ENCODE measurements at regions not wholly inside any gene's neighbourhood (a gene's known extent, or its start where the extent isn't known, plus 50 kb on each side); places are given as distances from the start of the nearest gene placed in this dataset.

- Histone ChIP-seq H3K36me3 (ENCODE audit: control insufficient read depth, insufficient read depth, low read length) (no peaks in the 10 kb centered on the region), H3K4me1 (no peaks in the 10 kb centered on the region), H3K4me3 (ENCODE audit: low read depth, low read length) (no peak overlapping the region), H3K27me3 (replicated peaks; ENCODE audit: control insufficient read depth, insufficient read depth, low read length) (no peaks in the 10 kb centered on the region), H3K9me3 (no peaks in the 10 kb centered on the region)
- DNase-seq = peak; percentile 75 to 76
- no peaks in the 10 kb centered on the region for H3K9me3 Mint-ChIP-seq (ENCODE audit: unreplicated experiment)
- H3K27ac Mint-ChIP-seq (ENCODE audit: unreplicated experiment) = no peak overlapping the region
- no peaks in the 10 kb centered on the region for H3K36me3 Mint-ChIP-seq (ENCODE audit: insufficient read depth, unreplicated experiment)
- ChIA-PET CTCF (interaction anchor here (0.5 to 1.9 kb wide), 11 partner anchors 32 to 456 kb away, joined by 3 to 47 read pairs (median 3); no protein-coding TSS in a partner anchor), POLR2A (no interaction called here)
- intact Hi-C loops (cut with micrococcal nuclease; ENCODE audit: unreplicated experiment) = loop anchor here (1.0 to 10.0 kb wide), 6 partner anchors 46 to 402 kb away; partner anchors contain the start of gene BHLHE40
- H3K4me3 Mint-ChIP-seq (ENCODE audit: unreplicated experiment) = no peak overlapping the region
- H3K4me1 Mint-ChIP-seq (ENCODE audit: low read depth, unreplicated experiment) = no peaks in the 10 kb centered on the region
- no TSS peak for BruUV-seq (replicated peaks)
- TF ChIP-seq, protein P1, sequence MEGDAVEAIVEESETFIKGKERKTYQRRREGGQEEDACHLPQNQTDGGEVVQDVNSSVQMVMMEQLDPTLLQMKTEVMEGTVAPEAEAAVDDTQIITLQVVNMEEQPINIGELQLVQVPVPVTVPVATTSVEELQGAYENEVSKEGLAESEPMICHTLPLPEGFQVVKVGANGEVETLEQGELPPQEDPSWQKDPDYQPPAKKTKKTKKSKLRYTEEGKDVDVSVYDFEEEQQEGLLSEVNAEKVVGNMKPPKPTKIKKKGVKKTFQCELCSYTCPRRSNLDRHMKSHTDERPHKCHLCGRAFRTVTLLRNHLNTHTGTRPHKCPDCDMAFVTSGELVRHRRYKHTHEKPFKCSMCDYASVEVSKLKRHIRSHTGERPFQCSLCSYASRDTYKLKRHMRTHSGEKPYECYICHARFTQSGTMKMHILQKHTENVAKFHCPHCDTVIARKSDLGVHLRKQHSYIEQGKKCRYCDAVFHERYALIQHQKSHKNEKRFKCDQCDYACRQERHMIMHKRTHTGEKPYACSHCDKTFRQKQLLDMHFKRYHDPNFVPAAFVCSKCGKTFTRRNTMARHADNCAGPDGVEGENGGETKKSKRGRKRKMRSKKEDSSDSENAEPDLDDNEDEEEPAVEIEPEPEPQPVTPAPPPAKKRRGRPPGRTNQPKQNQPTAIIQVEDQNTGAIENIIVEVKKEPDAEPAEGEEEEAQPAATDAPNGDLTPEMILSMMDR (IDR thresholded peaks at IDR 0.05; ENCODE audit: insufficient read depth in 1 of 2, low read depth in 1 of 2, low read length in 1 of 2, severe bottlenecking in 1 of 2, unreplicated experiment in 1 of 2) = peak; percentile 68 to 69
- H3K27me3 Mint-ChIP-seq (ENCODE audit: insufficient read depth, unreplicated experiment) = no peaks in the 10 kb centered on the region
Measured at GRCh38 chr3:5057857-5058324, 64.2 kb upstream of the ARL8B start.

DNA sequence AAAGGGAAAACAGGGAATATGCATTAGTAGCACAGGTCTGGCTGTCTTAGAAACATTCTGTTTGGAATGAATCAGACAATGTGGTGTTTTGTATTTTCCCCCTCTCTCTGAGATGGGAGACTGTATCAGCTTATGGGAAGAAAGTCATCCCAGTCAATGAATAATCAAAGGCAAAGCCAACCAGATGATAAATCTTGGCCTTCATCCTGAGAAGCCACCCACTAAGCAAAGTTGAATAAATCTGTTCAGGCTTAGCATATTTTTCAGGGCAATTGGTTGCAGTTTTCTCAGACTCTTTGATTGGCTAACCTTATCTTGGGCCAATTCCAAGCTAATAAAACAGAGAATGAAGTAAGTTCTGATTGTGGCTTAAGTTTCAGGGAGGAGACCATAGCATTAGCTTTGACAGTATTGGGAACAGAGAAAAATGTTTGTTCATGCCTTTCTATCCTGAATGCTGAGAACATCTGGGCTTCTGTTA is 63.6 kb upstream of the ARL8B start:
- Histone ChIP-seq H3K4me3 (ENCODE audit: low read depth, low read length) (no peak overlapping the region), H3K9me3 (no peaks in the 10 kb centered on the region), H3K27me3 (replicated peaks; ENCODE audit: control insufficient read depth, insufficient read depth, low read length) (no peaks in the 10 kb centered on the region), H3K4me1 (no peaks in the 10 kb centered on the region), H3K36me3 (ENCODE audit: control insufficient read depth, insufficient read depth, low read length) (no peaks in the 10 kb centered on the region)
- Mint-ChIP-seq H3K9me3 (ENCODE audit: unreplicated experiment) (no peaks in the 10 kb centered on the region), H3K27ac (ENCODE audit: unreplicated experiment) (no peak overlapping the region), H3K4me1 (ENCODE audit: low read depth, unreplicated experiment) (no peaks in the 10 kb centered on the region), H3K36me3 (ENCODE audit: insufficient read depth, unreplicated experiment) (no peaks in the 10 kb centered on the region), H3K4me3 (ENCODE audit: unreplicated experiment) (no peak overlapping the region), H3K27me3 (ENCODE audit: insufficient read depth, unreplicated experiment) (no peaks in the 10 kb centered on the region)
- TF ChIP-seq, protein P1 (IDR thresholded peaks at IDR 0.05; ENCODE audit: insufficient read depth in 1 of 2, low read depth in 1 of 2, low read length in 1 of 2, severe bottlenecking in 1 of 2, unreplicated experiment in 1 of 2) = no peak
- no peak for DNase-seq
- BruUV-seq (replicated peaks) = no TSS peak
- intact Hi-C loops (cut with micrococcal nuclease; ENCODE audit: unreplicated experiment) = loop anchor here (1.0 to 10.0 kb wide), 2 partner anchors 274 to 336 kb away; no protein-coding TSS in a partner anchor
- CTCF ChIA-PET = interaction anchor here (0.6 to 1.9 kb wide), 7 partner anchors 42 to 395 kb away, joined by 3 to 47 read pairs (median 4); no protein-coding TSS in a partner anchor
- POLR2A ChIA-PET = no interaction called here

DNA sequence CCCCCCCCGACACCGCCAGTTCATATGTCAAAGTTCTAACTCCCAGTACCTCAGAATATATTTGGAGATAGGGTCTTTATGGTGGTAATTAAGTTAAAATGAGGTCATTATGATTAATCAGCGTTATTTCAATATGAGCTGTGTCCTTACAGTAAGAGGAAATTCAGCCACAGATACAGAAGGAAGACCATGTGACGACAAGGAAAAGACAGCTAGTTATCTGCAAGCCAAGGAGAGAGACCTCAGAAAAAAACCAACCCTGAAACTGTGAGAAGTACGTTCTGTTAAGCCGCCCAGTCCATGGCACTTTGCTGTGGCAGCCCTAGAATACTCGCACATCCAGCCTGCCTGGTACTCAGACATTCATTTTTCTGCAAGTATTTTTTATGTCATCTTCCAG is 62.3 kb upstream of the ARL8B start:
- Mint-ChIP-seq H3K9me3 (ENCODE audit: unreplicated experiment) (no peaks in the 10 kb centered on the region), H3K36me3 (ENCODE audit: insufficient read depth, unreplicated experiment) (no peaks in the 10 kb centered on the region), H3K27ac (ENCODE audit: unreplicated experiment) (no peak overlapping the region), H3K4me3 (ENCODE audit: unreplicated experiment) (no peak overlapping the region), H3K4me1 (ENCODE audit: low read depth, unreplicated experiment) (no peaks in the 10 kb centered on the region), H3K27me3 (ENCODE audit: insufficient read depth, unreplicated experiment) (no peaks in the 10 kb centered on the region)
- Histone ChIP-seq H3K36me3 (ENCODE audit: control insufficient read depth, insufficient read depth, low read length) (no peaks in the 10 kb centered on the region), H3K27me3 (replicated peaks; ENCODE audit: control insufficient read depth, insufficient read depth, low read length) (no peaks in the 10 kb centered on the region), H3K4me3 (ENCODE audit: low read depth, low read length) (no peak overlapping the region), H3K9me3 (no peaks in the 10 kb centered on the region), H3K4me1 (no peaks in the 10 kb centered on the region)
- BruUV-seq (replicated peaks) = no TSS peak
- DNase-seq = no peak
- intact Hi-C loops (cut with micrococcal nuclease; ENCODE audit: unreplicated experiment) = loop anchor here (10.0 kb wide), 1 partner anchor 275 kb away; no protein-coding TSS in a partner anchor
- POLR2A ChIA-PET = interaction anchor here (0.6 kb wide), 1 partner anchor 64 kb away, joined by 3 read pairs; no protein-coding TSS in a partner anchor
- CTCF ChIA-PET = no interaction called here
- TF ChIP-seq, protein P1 (IDR thresholded peaks at IDR 0.05; ENCODE audit: insufficient read depth in 1 of 2, low read depth in 1 of 2, low read length in 1 of 2, severe bottlenecking in 1 of 2, unreplicated experiment in 1 of 2) = no peak

Measured in Caco-2 (cell line).